Tibial artery (tissue), 4 donors: ENCODE measurements at regions not wholly inside any gene's neighbourhood (a gene's known extent, or its start where the extent isn't known, plus 50 kb on each side); places are given as distances from the start of the nearest gene placed in this dataset.
"Not testable (repeated sequence)": the region's sequence is repeated elsewhere in the genome, so short reads cannot be mapped to it uniquely, and the experiment has no call there.

ENCODE experiments used
- DNase-seq, 2 donors: peaks; one replicate each; pipeline ENCODE4 v3.0.0-alpha.2; 2019
- H3K27ac ChIP-seq, 2 donors: fragments of 200-600 bp; sonication (generic) in 1 of 2; 1 replicate in 1 of 2; 2 replicates in 1 of 2; pipeline ENCODE4 v1.5.1; 2018 to 2019; ENCODE audit warnings: mild to moderate bottlenecking in 1 of 2
- H3K27me3 ChIP-seq, 2 donors: fragments of 200-600 bp; sonication (generic) in 1 of 2; one replicate each; pipeline versions ENCODE4 v1.5.1 to v1.6.0; 2016 to 2019
- H3K36me3 ChIP-seq, 3 donors: fragments of 200-600 bp; sonication (generic) in 2 of 3; one replicate each; pipeline ENCODE4 v1.5.1; 2016 to 2019; ENCODE audit warnings: mild to moderate bottlenecking in 2 of 3
- H3K4me1 ChIP-seq, 4 donors: fragments of 200-600 bp; sonication (generic) in 2 of 4; 1 replicate in 3 of 4; 2 replicates in 1 of 4; pipeline ENCODE4 v1.5.1; 2016 to 2019
- H3K4me3 ChIP-seq, 2 donors: fragments of 200-600 bp; sonication (generic) in 1 of 2; 1 replicate in 1 of 2; 2 replicates in 1 of 2; pipeline ENCODE4 v1.5.1; 2018 to 2019; ENCODE audit warnings: mild to moderate bottlenecking in 2 of 2
- H3K9me3 ChIP-seq, 3 donors: fragments of 200-600 bp; sonication (generic) in 1 of 3; one replicate each; pipeline ENCODE4 v1.5.1; 2016 to 2019
- CTCF ChIP-seq, 2 experiments: fragments of 200-600 bp in 1 of 2; fragments of 450-650 bp in 1 of 2; IDR thresholded peaks; one replicate each; pipeline ENCODE4 v1.5.1; 2017 to 2019; ENCODE audit warnings: antibody characterized with exemption in 2 of 2, mild to moderate bottlenecking in 1 of 2, moderate library complexity in 1 of 2
- intact Hi-C: fragments of 100-400 bp; cut with DNase I; formaldehyde crosslinking; loops from one replicate; pipeline ENCODE4 v1.15.0; 2023; ENCODE audit warnings: low total_unique reads

- H3K4me3 ChIP-seq = no peak overlapping the region
- no peak for DNase-seq
- no peaks in the 10 kb centered on the region for H3K4me1 ChIP-seq
- H3K36me3 ChIP-seq = no peaks in the 10 kb centered on the region
- no peaks in the 10 kb centered on the region for H3K9me3 ChIP-seq
- no peaks in the 10 kb centered on the region for H3K27me3 ChIP-seq
- no peak overlapping the region for H3K27ac ChIP-seq
- no peak for TF ChIP-seq CTCF (IDR thresholded peaks at IDR 0.05)
- intact Hi-C loops = no loop called here
Observed at GRCh38 chrX:40853816-40854123, 118.4 kb upstream of the MED14 start.

- Histone ChIP-seq H3K4me1 (no peaks in the 10 kb centered on the region), H3K36me3 (no peaks in the 10 kb centered on the region), H3K4me3 (no peak overlapping the region), H3K27me3 (no peaks in the 10 kb centered on the region), H3K9me3 (no peaks in the 10 kb centered on the region), H3K27ac (no peak overlapping the region)
- intact Hi-C loops = no loop called here
- TF ChIP-seq CTCF (IDR thresholded peaks at IDR 0.05) = no peak
- DNase-seq = no peak
Observed at GRCh38 chrX:40854242-40854641, 118.9 kb upstream of the MED14 start.

- TF ChIP-seq CTCF (IDR thresholded peaks at IDR 0.05) = no peak
- intact Hi-C loops = no loop called here
- no peak for DNase-seq
- Histone ChIP-seq H3K4me3 (no peak overlapping the region), H3K9me3 (no peaks in the 10 kb centered on the region), H3K27me3 (no peaks in the 10 kb centered on the region), H3K4me1 (no peaks in the 10 kb centered on the region), H3K36me3 (no peaks in the 10 kb centered on the region), H3K27ac (no peak overlapping the region)
Observed at GRCh38 chrX:40855411-40855810, 120.1 kb upstream of the MED14 start.

GRCh38 chrX:40855932-40856515 lies 120.7 kb upstream of the MED14 start:
- Histone ChIP-seq H3K9me3 (no peaks in the 10 kb centered on the region), H3K4me3 (no peak overlapping the region), H3K4me1 (no peaks in the 10 kb centered on the region), H3K27ac (no peak overlapping the region), H3K27me3 (no peaks in the 10 kb centered on the region), H3K36me3 (no peaks in the 10 kb centered on the region)
- no peak for DNase-seq
- TF ChIP-seq CTCF (IDR thresholded peaks at IDR 0.05) = no peak
- intact Hi-C loops = no loop called here

DNA sequence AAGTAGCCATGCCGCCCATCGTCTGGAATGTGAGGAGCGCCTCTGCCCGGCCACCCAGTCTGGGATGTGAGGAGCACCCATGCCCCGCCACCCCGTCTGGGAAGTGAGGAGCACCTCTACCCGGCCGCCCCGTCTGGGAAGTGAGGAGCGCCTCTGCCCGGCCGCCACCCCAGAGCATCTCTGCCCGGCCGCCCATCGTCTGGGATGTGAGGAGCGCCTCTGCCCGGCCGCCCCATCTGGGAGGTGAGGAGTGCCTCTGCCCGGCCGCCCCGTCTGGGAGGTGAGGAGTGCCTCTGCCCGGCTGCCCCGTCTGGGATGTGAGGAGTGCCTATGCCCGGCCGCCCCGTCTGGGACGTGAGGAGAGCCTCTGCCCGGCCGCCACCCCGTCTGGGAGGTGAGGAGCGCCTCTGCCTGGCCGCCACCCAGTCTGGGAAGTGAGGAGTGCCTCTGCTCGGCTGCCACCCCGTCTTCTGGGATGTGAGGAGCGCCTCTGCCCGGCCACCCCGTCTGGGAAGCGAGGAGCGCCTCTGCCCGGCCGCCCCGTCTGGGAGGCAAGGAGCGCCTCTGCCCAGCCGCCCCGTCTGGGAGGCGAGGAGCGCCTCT lies 126.7 kb upstream of the MED14 start:
- H3K4me1 ChIP-seq, DNase-seq, H3K36me3 ChIP-seq, H3K27me3 ChIP-seq, H3K4me3 ChIP-seq, intact Hi-C loops, H3K27ac ChIP-seq: not testable (repeated sequence)
- peaks cover 0 to 14% (median 0%) of the 10 kb centered on the region in 3 donors for H3K9me3 ChIP-seq

GRCh38 chrX:40863260-40863659 lies 127.9 kb upstream of the MED14 start:
- H3K36me3 ChIP-seq, H3K27ac ChIP-seq, H3K27me3 ChIP-seq, DNase-seq, intact Hi-C loops, H3K4me3 ChIP-seq: not testable (repeated sequence)
- H3K9me3 ChIP-seq = peaks cover 0 to 14% (median 0%) of the 10 kb centered on the region in 3 donors
- peaks cover 0 to 13% (median 3%) of the 10 kb centered on the region in 4 donors for H3K4me1 ChIP-seq

- DNase-seq = no peak
- H3K27ac ChIP-seq = no peak overlapping the region
- H3K4me1 ChIP-seq = peaks cover 0 to 13% (median 3%) of the 10 kb centered on the region in 4 donors
- H3K9me3 ChIP-seq = peaks cover 0 to 14% (median 0%) of the 10 kb centered on the region in 3 donors
- H3K36me3 ChIP-seq = no peaks in the 10 kb centered on the region
- TF ChIP-seq CTCF (IDR thresholded peaks at IDR 0.05) = no peak
- intact Hi-C loops = no loop called here
- H3K27me3 ChIP-seq = no peaks in the 10 kb centered on the region
- no peak overlapping the region for H3K4me3 ChIP-seq
Observed at GRCh38 chrX:40863671-40864070, 128.3 kb upstream of the MED14 start.
